ENCODE measurements at regions not wholly inside any gene's neighbourhood (a gene's known extent, or its start where the extent isn't known, plus 50 kb on each side); places are given as distances from the start of the nearest gene placed in this dataset.
"Not testable (repeated sequence)": the region's sequence is repeated elsewhere in the genome, so short reads cannot be mapped to it uniquely, and the experiment has no call there.

GRCh38 chr3:178217479-178217878, 318.8 kb upstream of the KCNMB2 start (continued):
- TF ChIP-seq TCF4 (CRISPR knock-in tag; IDR thresholded peaks at IDR 0.05; ENCODE audit: borderline replicate concordance) (no peak), TSHZ2 (CRISPR knock-in tag; IDR thresholded peaks at IDR 0.05) (no peak)

- no peak for ATAC-seq
- TF ChIP-seq CSRNP3 (CRISPR knock-in tag; IDR thresholded peaks at IDR 0.05) (no peak), ZNF70 (CRISPR knock-in tag; IDR thresholded peaks at IDR 0.05) (no peak), OSR1 (CRISPR knock-in tag; IDR thresholded peaks at IDR 0.05) (no peak), PATZ1 (CRISPR knock-in tag; IDR thresholded peaks at IDR 0.05; ENCODE audit: borderline replicate concordance) (no peak), SNAI2 (CRISPR knock-in tag; IDR thresholded peaks at IDR 0.05) (no peak), TSHZ2 (CRISPR knock-in tag; IDR thresholded peaks at IDR 0.05) (no peak), POU6F1 (CRISPR knock-in tag; IDR thresholded peaks at IDR 0.05; ENCODE audit: borderline replicate concordance, low read depth) (no peak), RARB (CRISPR knock-in tag; IDR thresholded peaks at IDR 0.05) (no peak), ZNF565 (CRISPR knock-in tag; conservative IDR thresholded peaks at IDR 0.05; ENCODE audit: low read depth) (no peak), PPARA (CRISPR knock-in tag; IDR thresholded peaks at IDR 0.05; ENCODE audit: borderline replicate concordance) (no peak), ZNF8 (CRISPR knock-in tag; IDR thresholded peaks at IDR 0.05) (no peak), BACH2 (CRISPR knock-in tag; IDR thresholded peaks at IDR 0.05; ENCODE audit: borderline replicate concordance) (no peak), TOX (CRISPR knock-in tag; IDR thresholded peaks at IDR 0.05; ENCODE audit: borderline replicate concordance) (no peak), TCF4 (CRISPR knock-in tag; IDR thresholded peaks at IDR 0.05; ENCODE audit: borderline replicate concordance) (no peak), ZC3H10 (CRISPR knock-in tag; IDR thresholded peaks at IDR 0.05) (no peak), ESRRG (CRISPR knock-in tag; IDR thresholded peaks at IDR 0.05) (no peak)
These were observed 318.0 kb upstream of the KCNMB2 start for GRCh38 chr3:178218231-178218630.

GRCh38 chr3:178219661-178220060, 316.6 kb upstream of the KCNMB2 start:
- ATAC-seq = not testable (repeated sequence)

GRCh38 chr3:178223876-178224275, 312.4 kb upstream of the KCNMB2 start:
- ATAC-seq = no peak
- TF ChIP-seq ESRRG (CRISPR knock-in tag; IDR thresholded peaks at IDR 0.05) (no peak), ZNF8 (CRISPR knock-in tag; IDR thresholded peaks at IDR 0.05) (no peak), POU6F1 (CRISPR knock-in tag; IDR thresholded peaks at IDR 0.05; ENCODE audit: borderline replicate concordance, low read depth) (no peak), BACH2 (CRISPR knock-in tag; IDR thresholded peaks at IDR 0.05; ENCODE audit: borderline replicate concordance) (no peak), PPARA (CRISPR knock-in tag; IDR thresholded peaks at IDR 0.05; ENCODE audit: borderline replicate concordance) (no peak), ISL1 (CRISPR knock-in tag; IDR thresholded peaks at IDR 0.05) (no peak), ZNF565 (CRISPR knock-in tag; conservative IDR thresholded peaks at IDR 0.05; ENCODE audit: low read depth) (no peak), SNAI2 (CRISPR knock-in tag; IDR thresholded peaks at IDR 0.05) (no peak), ZNF70 (CRISPR knock-in tag; IDR thresholded peaks at IDR 0.05) (no peak), CSDC2 (CRISPR knock-in tag; IDR thresholded peaks at IDR 0.05) (no peak), PATZ1 (CRISPR knock-in tag; IDR thresholded peaks at IDR 0.05; ENCODE audit: borderline replicate concordance) (no peak), ARNTL (CRISPR knock-in tag; IDR thresholded peaks at IDR 0.05; ENCODE audit: borderline replicate concordance, low read depth) (no peak), ZFP30 (CRISPR knock-in tag; IDR thresholded peaks at IDR 0.05) (no peak), ZC3H10 (CRISPR knock-in tag; IDR thresholded peaks at IDR 0.05) (no peak), OSR1 (CRISPR knock-in tag; IDR thresholded peaks at IDR 0.05) (no peak)

Data from SK-N-SH treated with all-trans-retinoic acid at 6 μM for 48 hours (cell line).